ENCODE measurements at regions not wholly inside any gene's neighbourhood (a gene's known extent, or its start where the extent isn't known, plus 50 kb on each side); places are given as distances from the start of the nearest gene placed in this dataset.

- TF ChIP-seq CTCF (IDR thresholded peaks at IDR 0.05) (no peak), POLR2A (IDR thresholded peaks at IDR 0.05) (no peak)
Observed at GRCh38 chr14:41549821-41550607, 56.7 kb upstream of the LRFN5 start.
